CD4-positive, alpha-beta T cell treated with Interleukin-1 beta for 1 hour (primary cell): ENCODE measurements at regions not wholly inside any gene's neighbourhood (a gene's known extent, or its start where the extent isn't known, plus 50 kb on each side); places are given as distances from the start of the nearest gene placed in this dataset.

Experiments used
- DNase-seq, 2 donors: peaks; one replicate each; pipeline ENCODE4 v3.0.0-alpha.2; 2020 to 2022

- no peak for DNase-seq
Observed at GRCh38 chr6:140107216-140107615, 732.8 kb upstream of the CITED2 start.

- DNase-seq: no peak
Observed at GRCh38 chr6:140105857-140106256, 731.4 kb upstream of the CITED2 start.

GRCh38 chr6:140105241-140105640, 730.8 kb upstream of the CITED2 start:
- DNase-seq: no peak

GRCh38 chr6:140101818-140102217, 727.4 kb upstream of the CITED2 start:
- no peak for DNase-seq

- no peak for DNase-seq
Observed at GRCh38 chr6:140101367-140101766, 726.9 kb upstream of the CITED2 start.

- DNase-seq: no peak
Observed at GRCh38 chr6:140095532-140095931, 721.1 kb upstream of the CITED2 start.

GRCh38 chr6:140091895-140092294, 717.4 kb upstream of the CITED2 start:
- no peak for DNase-seq

- no peak for DNase-seq
Observed at GRCh38 chr6:140090871-140091270, 716.4 kb upstream of the CITED2 start.

GRCh38 chr6:140083375-140083774, 708.9 kb upstream of the CITED2 start:
- DNase-seq: no peak

GRCh38 chr6:140082867-140083297, 708.4 kb upstream of the CITED2 start:
- DNase-seq: no peak

- no peak for DNase-seq
Observed at GRCh38 chr6:140079328-140079727, 704.9 kb upstream of the CITED2 start.

- no peak for DNase-seq
Observed at GRCh38 chr6:140078561-140079125, 704.2 kb upstream of the CITED2 start.

GRCh38 chr6:140077827-140078560, 703.5 kb upstream of the CITED2 start:
- DNase-seq: no peak

GRCh38 chr6:140076105-140076504, 701.7 kb upstream of the CITED2 start:
- no peak for DNase-seq

- DNase-seq: no peak
Observed at GRCh38 chr6:140073456-140073855, 699.0 kb upstream of the CITED2 start.

- DNase-seq: no peak
Observed at GRCh38 chr6:140071601-140072062, 697.2 kb upstream of the CITED2 start.

GRCh38 chr6:140070846-140071473, 696.5 kb upstream of the CITED2 start:
- DNase-seq: no peak

GRCh38 chr6:140069576-140069975, 695.1 kb upstream of the CITED2 start:
- DNase-seq: no peak

- no peak for DNase-seq
Observed at GRCh38 chr6:140068801-140069200, 694.4 kb upstream of the CITED2 start.

- DNase-seq: no peak
Observed at GRCh38 chr6:140064366-140064765, 689.9 kb upstream of the CITED2 start.

- DNase-seq: no peak
Observed at GRCh38 chr6:140063021-140063399, 688.6 kb upstream of the CITED2 start.

- DNase-seq: no peak
Observed at GRCh38 chr6:140062043-140063020, 687.9 kb upstream of the CITED2 start.
